ENCODE measurements at regions not wholly inside any gene's neighbourhood (a gene's known extent, or its start where the extent isn't known, plus 50 kb on each side); places are given as distances from the start of the nearest gene placed in this dataset.

DNA sequence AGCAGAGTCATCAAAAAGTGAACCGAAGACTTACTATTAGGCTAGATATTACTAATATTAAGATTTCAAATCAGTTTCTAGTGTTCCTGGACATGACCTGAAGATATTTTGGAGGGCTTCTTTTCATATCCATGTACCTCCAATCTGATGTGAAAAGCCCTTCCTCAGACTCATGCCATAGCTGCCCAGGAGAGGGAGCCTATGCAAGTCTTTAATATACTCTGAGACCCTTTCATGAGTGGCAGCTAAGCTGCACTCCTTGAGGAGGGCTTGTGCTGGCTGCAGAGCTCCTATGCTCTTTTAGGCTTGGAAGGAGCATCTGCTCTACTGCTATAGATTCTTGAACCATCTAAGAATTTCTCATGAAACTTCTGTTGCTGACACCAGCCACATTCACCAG lies 715.3 kb downstream of the OLFM4 start:
- H3K4me3 ChIP-seq, result no peak overlapping the region
- H3K4me1 ChIP-seq (replicated peaks), result no peaks in the 10 kb centered on the region
- DNase-seq (ENCODE audit: low spot score), result no peak
- H3K9me3 ChIP-seq, result no peaks in the 10 kb centered on the region
- H3K27me3 ChIP-seq (replicated peaks; ENCODE audit: insufficient read depth), result no peaks in the 10 kb centered on the region
- intact Hi-C loops (cut with DNase I), result no loop called here
- TF ChIP-seq POLR2AphosphoS5 (IDR thresholded peaks at IDR 0.05) (no peak), POLR2A (IDR thresholded peaks at IDR 0.05) (no peak)
- TF ChIP-seq, protein P1, sequence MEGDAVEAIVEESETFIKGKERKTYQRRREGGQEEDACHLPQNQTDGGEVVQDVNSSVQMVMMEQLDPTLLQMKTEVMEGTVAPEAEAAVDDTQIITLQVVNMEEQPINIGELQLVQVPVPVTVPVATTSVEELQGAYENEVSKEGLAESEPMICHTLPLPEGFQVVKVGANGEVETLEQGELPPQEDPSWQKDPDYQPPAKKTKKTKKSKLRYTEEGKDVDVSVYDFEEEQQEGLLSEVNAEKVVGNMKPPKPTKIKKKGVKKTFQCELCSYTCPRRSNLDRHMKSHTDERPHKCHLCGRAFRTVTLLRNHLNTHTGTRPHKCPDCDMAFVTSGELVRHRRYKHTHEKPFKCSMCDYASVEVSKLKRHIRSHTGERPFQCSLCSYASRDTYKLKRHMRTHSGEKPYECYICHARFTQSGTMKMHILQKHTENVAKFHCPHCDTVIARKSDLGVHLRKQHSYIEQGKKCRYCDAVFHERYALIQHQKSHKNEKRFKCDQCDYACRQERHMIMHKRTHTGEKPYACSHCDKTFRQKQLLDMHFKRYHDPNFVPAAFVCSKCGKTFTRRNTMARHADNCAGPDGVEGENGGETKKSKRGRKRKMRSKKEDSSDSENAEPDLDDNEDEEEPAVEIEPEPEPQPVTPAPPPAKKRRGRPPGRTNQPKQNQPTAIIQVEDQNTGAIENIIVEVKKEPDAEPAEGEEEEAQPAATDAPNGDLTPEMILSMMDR (IDR thresholded peaks at IDR 0.05), result no peak
- 97% methylated on average over 1 of the region's 1 CpG for WGBS
- no peaks in the 10 kb centered on the region for H3K36me3 ChIP-seq
- H3K27ac ChIP-seq, result no peak overlapping the region

DNA sequence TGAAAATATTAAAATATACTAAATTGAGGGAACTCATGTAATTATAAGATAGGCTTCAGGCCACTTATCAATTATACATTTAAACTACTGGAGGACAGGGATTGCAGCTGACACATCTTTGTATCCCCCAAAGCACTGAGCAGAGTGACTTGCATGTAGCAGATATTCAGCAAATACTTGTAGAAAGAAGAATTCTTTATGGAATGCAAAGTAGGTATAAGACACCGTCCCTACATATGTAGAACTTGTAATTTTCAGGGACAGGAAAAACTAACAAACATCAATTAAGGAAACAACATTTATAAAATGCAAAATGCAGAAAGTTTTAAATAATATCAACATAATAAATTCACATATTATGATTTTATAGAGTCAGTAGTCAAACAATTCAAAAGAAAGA lies 719.2 kb downstream of the OLFM4 start:
- Histone ChIP-seq H3K9me3 (no peaks in the 10 kb centered on the region), H3K4me1 (replicated peaks) (no peaks in the 10 kb centered on the region), H3K4me3 (no peak overlapping the region), H3K27me3 (replicated peaks; ENCODE audit: insufficient read depth) (no peaks in the 10 kb centered on the region), H3K27ac (no peak overlapping the region), H3K36me3 (no peaks in the 10 kb centered on the region)
- TF ChIP-seq POLR2A (IDR thresholded peaks at IDR 0.05) (no peak), POLR2AphosphoS5 (IDR thresholded peaks at IDR 0.05) (no peak)
- TF ChIP-seq, protein P1 (IDR thresholded peaks at IDR 0.05), result no peak
- 89% methylated on average over 1 of the region's 1 CpG for WGBS
- no peak for DNase-seq (ENCODE audit: low spot score)
- intact Hi-C loops (cut with DNase I), result no loop called here

DNA sequence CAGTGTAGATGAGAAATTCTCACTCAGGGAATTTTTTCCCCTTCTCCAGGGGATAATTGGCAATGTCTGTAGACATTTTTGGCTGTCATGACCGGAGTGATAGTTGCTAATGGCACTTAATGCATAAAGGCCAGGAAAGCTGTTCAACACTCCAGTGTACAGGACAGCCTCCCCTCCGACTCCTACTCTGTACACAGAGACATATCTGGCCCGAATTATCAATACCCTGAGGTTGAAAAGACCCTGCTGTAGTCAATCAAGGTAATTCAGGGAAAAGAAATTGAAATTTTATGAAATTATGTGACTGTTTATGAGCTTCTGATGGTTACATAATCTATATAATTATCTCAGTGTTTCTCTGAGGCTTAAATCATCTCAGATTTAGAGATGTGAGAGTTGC lies 720.7 kb downstream of the OLFM4 start:
- intact Hi-C loops (cut with DNase I), result no loop called here
- H3K4me1 ChIP-seq (replicated peaks), result no peaks in the 10 kb centered on the region
- WGBS, result 73% methylated on average over 3 of the region's 3 CpGs
- no peaks in the 10 kb centered on the region for H3K27me3 ChIP-seq (replicated peaks; ENCODE audit: insufficient read depth)
- DNase-seq (ENCODE audit: low spot score), result no peak
- H3K9me3 ChIP-seq, result no peaks in the 10 kb centered on the region
- no peak overlapping the region for H3K4me3 ChIP-seq
- no peak overlapping the region for H3K27ac ChIP-seq
- no peak for TF ChIP-seq POLR2AphosphoS5 (IDR thresholded peaks at IDR 0.05)
- no peak for TF ChIP-seq POLR2A (IDR thresholded peaks at IDR 0.05)
- TF ChIP-seq, protein P1 (IDR thresholded peaks at IDR 0.05), result no peak
- H3K36me3 ChIP-seq, result no peaks in the 10 kb centered on the region

DNA sequence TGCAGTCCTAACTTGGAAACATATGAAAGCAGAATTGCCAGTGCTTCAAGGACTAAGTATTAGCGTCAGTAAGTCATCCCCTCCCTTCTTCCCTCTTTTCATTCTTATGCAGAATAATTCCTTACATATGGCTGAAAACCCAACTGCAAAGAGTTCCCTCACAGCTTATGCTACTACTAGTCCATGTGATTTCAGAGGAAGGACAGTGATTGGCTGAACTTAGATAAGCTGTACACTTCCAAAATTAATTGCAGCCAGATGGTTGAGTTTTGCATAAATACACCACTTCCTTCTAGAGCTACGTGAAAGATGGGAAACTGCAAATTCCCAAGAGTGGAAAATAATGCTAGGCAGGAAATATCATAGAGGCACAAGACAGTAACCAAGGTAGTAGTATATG lies 730.4 kb downstream of the OLFM4 start:
- no peaks in the 10 kb centered on the region for H3K9me3 ChIP-seq
- no peaks in the 10 kb centered on the region for H3K4me1 ChIP-seq (replicated peaks)
- 69% methylated on average over 2 of the region's 2 CpGs for WGBS
- TF ChIP-seq, protein P1 (IDR thresholded peaks at IDR 0.05), result no peak
- TF ChIP-seq POLR2AphosphoS5 (IDR thresholded peaks at IDR 0.05), result no peak
- TF ChIP-seq POLR2A (IDR thresholded peaks at IDR 0.05), result no peak
- H3K27me3 ChIP-seq (replicated peaks; ENCODE audit: insufficient read depth), result no peaks in the 10 kb centered on the region
- H3K27ac ChIP-seq, result no peak overlapping the region
- intact Hi-C loops (cut with DNase I), result no loop called here
- no peak overlapping the region for H3K4me3 ChIP-seq
- no peaks in the 10 kb centered on the region for H3K36me3 ChIP-seq
- DNase-seq (ENCODE audit: low spot score), result no peak

DNA sequence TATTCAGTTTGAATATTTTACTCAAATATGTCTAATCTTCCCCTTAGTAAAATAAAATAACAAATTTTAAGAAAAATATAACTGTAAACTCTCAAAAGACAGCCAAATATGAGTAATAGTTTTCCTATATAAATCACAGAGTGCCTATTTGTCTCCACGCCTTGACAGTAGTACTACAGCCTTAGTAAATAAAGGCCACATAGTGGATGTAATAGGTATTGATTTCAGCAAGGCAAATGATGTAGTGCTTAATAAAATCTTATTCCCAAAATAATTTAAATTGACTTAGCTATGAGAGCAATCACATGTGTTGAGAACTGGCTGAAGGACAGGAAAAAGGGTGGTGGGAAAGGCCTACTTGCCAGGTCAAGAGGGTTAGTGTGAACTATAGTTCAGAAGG lies 747.2 kb downstream of the OLFM4 start:
- Histone ChIP-seq H3K4me3 (no peak overlapping the region), H3K9me3 (no peaks in the 10 kb centered on the region), H3K4me1 (replicated peaks) (no peaks in the 10 kb centered on the region), H3K27ac (no peak overlapping the region), H3K27me3 (replicated peaks; ENCODE audit: insufficient read depth) (no peaks in the 10 kb centered on the region), H3K36me3 (no peaks in the 10 kb centered on the region)
- WGBS, result 88% methylated on average over 1 of the region's 1 CpG
- DNase-seq (ENCODE audit: low spot score), result no peak
- TF ChIP-seq, protein P1 (IDR thresholded peaks at IDR 0.05), result peak in 1 of 4 experiments; percentile 19
- no peak for TF ChIP-seq POLR2A (IDR thresholded peaks at IDR 0.05)
- TF ChIP-seq POLR2AphosphoS5 (IDR thresholded peaks at IDR 0.05), result no peak
- intact Hi-C loops (cut with DNase I), result no loop called here
